ENCODE measurements at regions not wholly inside any gene's neighbourhood (a gene's known extent, or its start where the extent isn't known, plus 50 kb on each side); places are given as distances from the start of the nearest gene placed in this dataset.

DNA sequence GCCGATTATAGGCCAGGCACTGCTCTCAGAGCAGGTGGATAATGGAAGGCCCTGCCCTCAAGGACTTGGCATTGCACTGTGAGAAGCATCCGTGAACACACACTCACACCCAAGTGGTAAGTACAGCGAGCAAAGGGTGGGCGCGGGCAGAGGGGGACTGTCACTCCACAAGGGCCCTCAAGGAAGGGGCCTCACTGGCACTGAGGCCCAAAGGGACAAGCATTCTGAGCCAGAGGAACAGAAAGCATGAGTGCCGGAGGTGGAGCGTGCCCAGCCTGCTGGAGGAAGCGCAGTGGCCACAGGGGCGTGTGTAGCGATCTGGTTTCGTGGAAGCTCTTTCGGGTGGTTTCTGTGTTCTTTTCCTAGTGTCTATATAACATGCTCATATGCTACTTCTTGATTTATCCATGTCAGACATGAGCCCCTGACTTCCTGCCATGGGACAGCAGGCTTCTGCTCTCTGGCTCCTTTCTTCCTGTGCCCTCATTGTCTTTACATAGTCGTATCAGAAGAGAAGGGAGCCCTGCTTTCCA is 132.7 kb upstream of the ASB18 start:
- Histone ChIP-seq H4K20me1 (ENCODE audit: control insufficient read depth, insufficient read depth, low read length, poor library complexity, severe bottlenecking) (no peaks in the 10 kb centered on the region), H3K79me2 (ENCODE audit: control insufficient read depth, insufficient read depth, low read length) (no peaks in the 10 kb centered on the region), H3K9ac (ENCODE audit: low read length) (no peak overlapping the region), H3K36me3 (replicated peaks in 1 of 2; ENCODE audit: control extremely low read depth in 1 of 2, control insufficient read depth in 1 of 2, extremely low read depth in 1 of 2, insufficient read depth in 2 of 2, low read length in 1 of 2) (no peaks in the 10 kb centered on the region), H2AFZ (ENCODE audit: insufficient read depth, low read depth, low read length, poor library complexity, severe bottlenecking) (no peak overlapping the region), H3K9me3 (ENCODE audit: control extremely low read depth in 1 of 3, control insufficient read depth in 2 of 3, insufficient read depth in 1 of 3, low read length in 2 of 3) (no peaks in the 10 kb centered on the region), H3K4me1 (ENCODE audit: control insufficient read depth in 2 of 2, insufficient read depth in 2 of 2, low read length in 2 of 2) (peaks cover 0 to 6% of the 10 kb centered on the region in 2 donors), H3K4me3 (ENCODE audit: control extremely low read depth in 1 of 5, extremely low read depth in 1 of 5, insufficient read depth in 1 of 5, low read depth in 2 of 5, low read length in 4 of 5) (no peak overlapping the region), H3K27me3 (replicated peaks in 1 of 4; ENCODE audit: control extremely low read depth in 1 of 4, control insufficient read depth in 3 of 4, insufficient read depth in 4 of 4, low read length in 3 of 4) (peaks cover 0 to 9% (median 0%) of the 10 kb centered on the region in 4 experiments), H3K4me2 (replicated peaks; ENCODE audit: low read depth, low read length, poor library complexity, severe bottlenecking) (no peak overlapping the region), H3K27ac (ENCODE audit: low read length in 2 of 2) (no peak overlapping the region)
- intact Hi-C loops (cut with micrococcal nuclease): no loop called here
- Mint-ChIP-seq H3K27me3 (peaks cover 10% of the 10 kb centered on the region), H3K9me3 (ENCODE audit: insufficient read depth) (no peaks in the 10 kb centered on the region), H3K4me1 (peaks cover 7% of the 10 kb centered on the region), H3K4me3 (no peak overlapping the region), H3K27ac (no peak overlapping the region)
- POLR2A ChIA-PET: no interaction called here
- ATAC-seq (ENCODE audit: low read depth) (no peak), DNase-seq (no peak)
- WGBS (ENCODE audit: insufficient coverage): 83% methylated on average over 12 of the region's 13 CpGs
- TF ChIP-seq, protein P1, sequence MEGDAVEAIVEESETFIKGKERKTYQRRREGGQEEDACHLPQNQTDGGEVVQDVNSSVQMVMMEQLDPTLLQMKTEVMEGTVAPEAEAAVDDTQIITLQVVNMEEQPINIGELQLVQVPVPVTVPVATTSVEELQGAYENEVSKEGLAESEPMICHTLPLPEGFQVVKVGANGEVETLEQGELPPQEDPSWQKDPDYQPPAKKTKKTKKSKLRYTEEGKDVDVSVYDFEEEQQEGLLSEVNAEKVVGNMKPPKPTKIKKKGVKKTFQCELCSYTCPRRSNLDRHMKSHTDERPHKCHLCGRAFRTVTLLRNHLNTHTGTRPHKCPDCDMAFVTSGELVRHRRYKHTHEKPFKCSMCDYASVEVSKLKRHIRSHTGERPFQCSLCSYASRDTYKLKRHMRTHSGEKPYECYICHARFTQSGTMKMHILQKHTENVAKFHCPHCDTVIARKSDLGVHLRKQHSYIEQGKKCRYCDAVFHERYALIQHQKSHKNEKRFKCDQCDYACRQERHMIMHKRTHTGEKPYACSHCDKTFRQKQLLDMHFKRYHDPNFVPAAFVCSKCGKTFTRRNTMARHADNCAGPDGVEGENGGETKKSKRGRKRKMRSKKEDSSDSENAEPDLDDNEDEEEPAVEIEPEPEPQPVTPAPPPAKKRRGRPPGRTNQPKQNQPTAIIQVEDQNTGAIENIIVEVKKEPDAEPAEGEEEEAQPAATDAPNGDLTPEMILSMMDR (IDR thresholded peaks at IDR 0.05): no peak
- no peak for TF ChIP-seq EZH2 (IDR thresholded peaks at IDR 0.05; ENCODE audit: borderline replicate concordance, insufficient read depth, low read depth, low read length, poor library complexity, severe bottlenecking)
- CTCF ChIA-PET: interaction anchor here (1.0 kb wide), 1 partner anchor 630 kb away, joined by 3 read pairs; no protein-coding TSS in a partner anchor

DNA sequence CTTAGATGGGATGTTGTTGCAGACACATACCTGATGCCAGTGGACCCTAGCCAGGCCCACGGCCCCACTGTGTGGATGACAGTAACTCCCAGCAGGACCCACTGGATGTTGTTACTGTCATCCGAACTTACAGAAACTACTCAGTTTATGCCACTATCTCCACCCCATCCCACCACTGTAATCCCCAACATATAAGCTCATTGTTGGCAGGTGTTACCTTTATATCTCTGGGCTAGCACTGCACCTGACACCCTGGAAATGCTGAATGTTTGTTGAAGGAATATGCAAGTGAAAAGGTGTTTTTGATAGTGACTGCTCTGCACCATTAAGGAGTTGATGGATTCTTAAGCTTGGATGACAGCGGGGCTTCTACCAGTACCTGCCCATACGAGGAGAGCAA is 133.5 kb upstream of the ASB18 start:
- Mint-ChIP-seq H3K4me3 (no peak overlapping the region), H3K27ac (no peak overlapping the region), H3K9me3 (ENCODE audit: insufficient read depth) (no peaks in the 10 kb centered on the region), H3K27me3 (peaks cover 9% of the 10 kb centered on the region), H3K4me1 (peaks cover 13% of the 10 kb centered on the region)
- H4K20me1 ChIP-seq (ENCODE audit: control insufficient read depth, insufficient read depth, low read length, poor library complexity, severe bottlenecking): no peaks in the 10 kb centered on the region
- H3K4me2 ChIP-seq (replicated peaks; ENCODE audit: low read depth, low read length, poor library complexity, severe bottlenecking): no peak overlapping the region
- H3K4me1 ChIP-seq (ENCODE audit: control insufficient read depth in 2 of 2, insufficient read depth in 2 of 2, low read length in 2 of 2): peaks cover 0 to 14% of the 10 kb centered on the region in 2 donors
- ATAC-seq (ENCODE audit: low read depth) (no peak), DNase-seq (no peak)
- peaks cover 0 to 9% (median 0%) of the 10 kb centered on the region in 4 experiments for H3K27me3 ChIP-seq (replicated peaks in 1 of 4; ENCODE audit: control extremely low read depth in 1 of 4, control insufficient read depth in 3 of 4, insufficient read depth in 4 of 4, low read length in 3 of 4)
- no peaks in the 10 kb centered on the region for H3K9me3 ChIP-seq (ENCODE audit: control extremely low read depth in 1 of 3, control insufficient read depth in 2 of 3, insufficient read depth in 1 of 3, low read length in 2 of 3)
- TF ChIP-seq EZH2 (IDR thresholded peaks at IDR 0.05; ENCODE audit: borderline replicate concordance, insufficient read depth, low read depth, low read length, poor library complexity, severe bottlenecking): no peak
- TF ChIP-seq, protein P1 (IDR thresholded peaks at IDR 0.05): no peak
- CTCF ChIA-PET: interaction anchor here (1.0 kb wide), 1 partner anchor 629 kb away, joined by 3 read pairs; no protein-coding TSS in a partner anchor
- H3K36me3 ChIP-seq (replicated peaks in 1 of 2; ENCODE audit: control extremely low read depth in 1 of 2, control insufficient read depth in 1 of 2, extremely low read depth in 1 of 2, insufficient read depth in 2 of 2, low read length in 1 of 2): no peaks in the 10 kb centered on the region
- H3K27ac ChIP-seq (ENCODE audit: low read length in 2 of 2): no peak overlapping the region
- H2AFZ ChIP-seq (ENCODE audit: insufficient read depth, low read depth, low read length, poor library complexity, severe bottlenecking): no peak overlapping the region
- no peak overlapping the region for H3K4me3 ChIP-seq (ENCODE audit: control extremely low read depth in 1 of 5, extremely low read depth in 1 of 5, insufficient read depth in 1 of 5, low read depth in 2 of 5, low read length in 4 of 5)
- POLR2A ChIA-PET: no interaction called here
- no peak overlapping the region for H3K9ac ChIP-seq (ENCODE audit: low read length)
- 71% methylated on average over 1 of the region's 4 CpGs for WGBS (ENCODE audit: insufficient coverage)
- no peaks in the 10 kb centered on the region for H3K79me2 ChIP-seq (ENCODE audit: control insufficient read depth, insufficient read depth, low read length)
- intact Hi-C loops (cut with micrococcal nuclease): no loop called here

Measured in B cell (primary cell).